Stomach (tissue), 8 donors: ENCODE measurements at regions not wholly inside any gene's neighbourhood (a gene's known extent, or its start where the extent isn't known, plus 50 kb on each side); places are given as distances from the start of the nearest gene placed in this dataset.

Source experiments
- DNase-seq, 2 donors: peaks; one replicate each; pipeline versions ENCODE4 v3.0.0 to v3.0.0-alpha.2; 2013 to 2019
- H3K27ac ChIP-seq, 5 donors: fragments of 200-600 bp in 4 of 5; sonication (generic) in 4 of 5; one replicate each; pipeline ENCODE4 v1.5.1; 2013 to 2019; ENCODE audit warnings: mild to moderate bottlenecking in 1 of 5, moderate library complexity in 1 of 5
- H3K27me3 ChIP-seq, 3 donors: fragments of 200-600 bp; sonication (generic); one replicate each; pipeline ENCODE4 v1.5.1; 2017 to 2019; ENCODE audit warnings: mixed run types in 1 of 3
- H3K36me3 ChIP-seq, 4 donors: fragments of 200-600 bp; sonication (generic); 1 replicate in 3 of 4; 2 replicates in 1 of 4; pipeline ENCODE4 v1.5.1; 2016 to 2019
- H3K4me1 ChIP-seq, 4 donors: fragments of 200-600 bp; sonication (generic); one replicate each; pipeline ENCODE4 v1.5.1; 2016 to 2019
- H3K4me3 ChIP-seq, 4 donors: fragments of 200-600 bp; sonication (generic) in 3 of 4; one replicate each; pipeline ENCODE4 v1.5.1; 2016 to 2019; ENCODE audit warnings: mild to moderate bottlenecking in 1 of 4
- H3K9me3 ChIP-seq, 4 donors: fragments of 200-600 bp; sonication (generic); one replicate each; pipeline ENCODE4 v1.5.1; 2016 to 2019
- CTCF ChIP-seq, 7 experiments: fragments of 450-650 bp in 4 of 7; fragments of 200-600 bp in 3 of 7; sonication (generic) in 3 of 7; IDR thresholded peaks; one replicate each; pipeline ENCODE4 v1.5.1; 2016 to 2019; ENCODE audit warnings: antibody characterized with exemption in 7 of 7, control low read depth in 2 of 7, mild to moderate bottlenecking in 1 of 7
- EP300 ChIP-seq: sonication (generic); formaldehyde crosslinking; IDR thresholded peaks from one replicate; pipeline ENCODE4 v1.6.1; 2017; ENCODE audit warnings: antibody characterized with exemption
- POLR2A ChIP-seq, 4 donors: fragments of 450-650 bp; IDR thresholded peaks; one replicate each; pipeline ENCODE4 v1.6.1; 2016; ENCODE audit warnings: antibody characterized with exemption in 4 of 4, control low read depth in 2 of 4, mild to moderate bottlenecking in 1 of 4, moderate library complexity in 1 of 4
- POLR2AphosphoS5 ChIP-seq, 3 donors: sonication (generic); formaldehyde crosslinking; IDR thresholded peaks; one replicate each; pipeline ENCODE4 v1.6.1; 2016; ENCODE audit warnings: antibody characterized with exemption in 3 of 3
- WGBS, 5 donors: extraction: QIAGEN DNeasy Blood & Tissue Kit in 3 of 5; methylation state at CpG; one replicate each; pipeline versions ENCODE4 v1.1.5 to v1.1.7; 2013 to 2018; 5-methylcytosine and 5-hydroxymethylcytosine counted together
- intact Hi-C: fragments of 100-400 bp; cut with DNase I; formaldehyde crosslinking; loops from one replicate; pipeline ENCODE4 v1.15.1; 2023; ENCODE audit warnings: low total_unique reads
- donor health status: healthy with polysubstance abuse.
- donor health status: Bipolar disorder and iron deficiency.
- donor health status: healthy.

DNA sequence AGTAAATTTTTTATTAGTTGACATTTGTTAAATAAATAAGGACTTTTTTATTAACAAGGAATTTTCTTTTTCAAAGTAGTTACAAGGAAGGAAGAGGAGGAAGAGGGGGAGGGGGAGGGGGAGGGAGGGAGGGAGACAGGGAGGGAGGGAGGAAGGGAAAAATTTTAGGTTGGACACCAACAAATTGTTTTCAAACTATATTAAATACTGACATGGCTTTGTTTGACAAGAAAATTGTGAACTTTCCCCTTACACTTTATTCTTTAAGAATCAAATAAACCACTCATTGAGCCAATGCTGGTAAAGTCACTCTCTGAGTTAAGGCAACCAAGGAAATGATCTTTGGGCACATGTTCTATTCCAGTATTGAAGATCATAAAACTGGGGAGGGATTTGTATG, 115.7 kb upstream of the PPP2R3A start:
- Histone ChIP-seq H3K4me1 (no peaks in the 10 kb centered on the region), H3K36me3 (no peaks in the 10 kb centered on the region), H3K9me3 (no peaks in the 10 kb centered on the region), H3K27ac (no peak overlapping the region), H3K4me3 (no peak overlapping the region), H3K27me3 (no peaks in the 10 kb centered on the region)
- TF ChIP-seq CTCF (IDR thresholded peaks at IDR 0.05): no peak
- TF ChIP-seq POLR2AphosphoS5 (IDR thresholded peaks at IDR 0.05): no peak
- no peak for TF ChIP-seq EP300
- no peak for TF ChIP-seq POLR2A (IDR thresholded peaks at IDR 0.05)
- no peak for DNase-seq
- intact Hi-C loops: no loop called here

DNA sequence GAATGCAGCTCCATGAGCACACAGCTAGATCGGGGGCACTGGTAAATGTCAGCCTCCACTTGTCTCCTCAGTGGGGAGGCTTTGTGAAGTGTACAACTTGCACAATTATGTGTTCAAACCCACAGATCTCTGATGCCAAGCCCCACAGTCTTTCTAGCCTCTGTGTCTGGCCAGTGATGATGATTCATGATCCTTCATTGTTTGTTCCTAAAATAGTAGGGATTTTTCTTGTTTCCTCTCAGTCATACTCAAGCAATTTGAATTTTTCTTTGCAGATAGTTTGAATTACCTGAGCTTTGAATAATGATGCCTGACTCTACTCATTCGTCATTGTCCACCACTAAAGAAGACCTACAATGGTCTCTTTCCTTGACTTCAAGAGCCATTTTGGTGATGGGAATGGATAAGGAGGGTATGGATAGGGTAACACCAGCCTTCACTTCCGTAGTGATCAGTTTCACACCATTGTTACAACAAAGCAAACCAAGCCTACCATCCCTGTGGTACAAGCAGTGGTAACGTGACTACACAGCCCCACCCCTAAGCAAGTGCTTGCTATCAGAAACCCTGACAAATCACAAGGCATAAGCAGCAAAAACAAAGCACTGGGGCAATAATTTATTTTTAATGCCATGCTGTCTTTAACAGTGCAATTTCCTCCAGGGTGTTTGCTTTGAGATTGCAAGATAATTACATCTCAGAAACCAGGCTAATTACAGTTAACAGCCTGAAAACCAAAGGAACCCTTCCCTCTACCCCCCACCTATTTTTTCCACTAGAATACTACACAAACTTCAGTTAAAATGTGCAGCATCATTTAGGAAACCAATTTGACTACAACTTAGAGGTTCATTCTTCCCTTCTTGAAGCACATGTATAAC, 114.1 kb upstream of the PPP2R3A start:
- intact Hi-C loops: no loop called here
- no peak for TF ChIP-seq POLR2AphosphoS5 (IDR thresholded peaks at IDR 0.05)
- no peak for TF ChIP-seq POLR2A (IDR thresholded peaks at IDR 0.05)
- no peak for TF ChIP-seq CTCF (IDR thresholded peaks at IDR 0.05)
- TF ChIP-seq EP300: no peak
- Histone ChIP-seq H3K27me3 (no peaks in the 10 kb centered on the region), H3K27ac (no peak overlapping the region), H3K36me3 (no peaks in the 10 kb centered on the region), H3K9me3 (no peaks in the 10 kb centered on the region), H3K4me1 (no peaks in the 10 kb centered on the region), H3K4me3 (no peak overlapping the region)
- WGBS, 5 donors: 45 to 49% (median 47%) methylated on average over 4 of the region's 4 CpGs
- no peak for DNase-seq

DNA sequence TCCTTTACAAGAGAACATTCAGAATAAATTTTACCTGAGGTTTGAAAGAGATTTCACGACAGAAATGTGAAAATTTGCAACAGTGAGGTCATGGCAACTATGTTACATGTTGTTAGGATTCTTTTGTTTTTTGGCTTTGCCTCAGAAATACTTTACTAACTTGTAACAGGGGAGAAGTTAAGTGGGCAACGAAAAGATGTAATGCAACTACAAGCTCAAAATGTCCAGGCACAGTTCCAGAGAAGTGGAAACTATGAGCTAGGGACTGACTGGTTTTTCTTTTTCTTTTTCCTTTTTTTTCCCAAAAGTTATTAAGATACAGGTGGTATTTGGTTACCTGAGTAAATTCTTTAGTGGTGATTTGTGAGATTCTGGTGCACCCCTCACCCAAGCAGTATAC, 111.5 kb upstream of the PPP2R3A start:
- Histone ChIP-seq H3K27me3 (peaks cover 0 to 8% (median 0%) of the 10 kb centered on the region in 3 donors), H3K4me3 (no peak overlapping the region), H3K4me1 (no peaks in the 10 kb centered on the region), H3K9me3 (no peaks in the 10 kb centered on the region), H3K27ac (no peak overlapping the region), H3K36me3 (no peaks in the 10 kb centered on the region)
- DNase-seq: no peak
- no peak for TF ChIP-seq POLR2A (IDR thresholded peaks at IDR 0.05)
- no peak for TF ChIP-seq CTCF (IDR thresholded peaks at IDR 0.05)
- no peak for TF ChIP-seq POLR2AphosphoS5 (IDR thresholded peaks at IDR 0.05)
- no peak for TF ChIP-seq EP300
- WGBS, 5 donors: 57 to 64% (median 59%) methylated on average over 2 of the region's 2 CpGs
- intact Hi-C loops: no loop called here

- no peak overlapping the region for H3K4me3 ChIP-seq
- no peaks in the 10 kb centered on the region for H3K4me1 ChIP-seq
- TF ChIP-seq EP300: no peak
- no peak for TF ChIP-seq POLR2AphosphoS5 (IDR thresholded peaks at IDR 0.05)
- TF ChIP-seq CTCF (IDR thresholded peaks at IDR 0.05): no peak
- no peak for TF ChIP-seq POLR2A (IDR thresholded peaks at IDR 0.05)
- H3K27me3 ChIP-seq: peaks cover 0 to 8% (median 0%) of the 10 kb centered on the region in 3 donors
- no peaks in the 10 kb centered on the region for H3K9me3 ChIP-seq
- intact Hi-C loops: no loop called here
- DNase-seq: no peak
- no peaks in the 10 kb centered on the region for H3K36me3 ChIP-seq
- H3K27ac ChIP-seq: no peak overlapping the region
- WGBS, 5 donors: 55 to 76% (median 71%) methylated on average over 2 of the region's 2 CpGs
Observed at GRCh38 chr3:135860761-135861160, 104.8 kb upstream of the PPP2R3A start.
